Suprapubic skin (tissue), 4 donors: ENCODE measurements at regions not wholly inside any gene's neighbourhood (a gene's known extent, or its start where the extent isn't known, plus 50 kb on each side); places are given as distances from the start of the nearest gene placed in this dataset.

Experiments used
- DNase-seq, 2 donors: peaks; one replicate each; pipeline ENCODE4 v3.0.0-alpha.2; 2019; ENCODE audit warnings: low spot score in 2 of 2
- H3K27ac ChIP-seq: fragments of 200-600 bp; sonication (generic); one replicate; pipeline ENCODE4 v1.5.1; 2019
- H3K27me3 ChIP-seq: fragments of 200-600 bp; sonication (generic); one replicate; pipeline ENCODE4 v1.5.1; 2019
- H3K36me3 ChIP-seq: fragments of 200-600 bp; sonication (generic); one replicate; pipeline ENCODE4 v1.5.1; 2019
- H3K4me1 ChIP-seq: fragments of 200-600 bp; sonication (generic); one replicate; pipeline ENCODE4 v1.5.1; 2019
- H3K4me3 ChIP-seq: fragments of 200-600 bp; sonication (generic); one replicate; pipeline ENCODE4 v1.5.1; 2019; ENCODE audit warnings: mild to moderate bottlenecking
- H3K9me3 ChIP-seq: fragments of 200-600 bp; sonication (generic); one replicate; pipeline ENCODE4 v1.5.1; 2019
- CTCF ChIP-seq, 2 donors: fragments of 200-600 bp in 1 of 2; fragments of 450-650 bp in 1 of 2; sonication (generic) in 1 of 2; IDR thresholded peaks; one replicate each; pipeline ENCODE4 v1.5.1; 2016 to 2019; ENCODE audit warnings: antibody characterized with exemption in 2 of 2, mild to moderate bottlenecking in 1 of 2, moderate library complexity in 1 of 2
- EP300 ChIP-seq: sonication (generic); formaldehyde crosslinking; IDR thresholded peaks from one replicate; pipeline ENCODE4 v1.6.1; 2017; ENCODE audit warnings: antibody characterized with exemption
- POLR2A ChIP-seq, 2 donors: fragments of 450-650 bp; IDR thresholded peaks; one replicate each; pipeline ENCODE4 v1.6.1; 2017; ENCODE audit warnings: antibody characterized with exemption in 2 of 2, mild to moderate bottlenecking in 2 of 2, moderate library complexity in 2 of 2
- POLR2AphosphoS5 ChIP-seq, 3 donors: sonication (generic); formaldehyde crosslinking; IDR thresholded peaks; one replicate each; pipeline ENCODE4 v1.6.1; 2017; ENCODE audit warnings: antibody characterized with exemption in 3 of 3
- WGBS: methylation state at CpG from one replicate; pipeline ENCODE4 v1.1.5; 2018; 5-methylcytosine and 5-hydroxymethylcytosine counted together

- no peak for DNase-seq
- Histone ChIP-seq H3K27me3 (no peaks in the 10 kb centered on the region), H3K4me3 (no peak overlapping the region), H3K4me1 (no peaks in the 10 kb centered on the region), H3K27ac (no peak overlapping the region), H3K9me3 (peaks cover 4% of the 10 kb centered on the region), H3K36me3 (no peaks in the 10 kb centered on the region)
- TF ChIP-seq POLR2AphosphoS5 (IDR thresholded peaks at IDR 0.05) (no peak), CTCF (IDR thresholded peaks at IDR 0.05) (no peak), EP300 (no peak), POLR2A (IDR thresholded peaks at IDR 0.05) (no peak)
- 63% methylated on average over 5 of the region's 5 CpGs for WGBS
These were observed 803.2 kb downstream of the PLA2G4A start for GRCh38 chr1:187631984-187632383.

GRCh38 chr1:187634940-187635339, 806.2 kb downstream of the PLA2G4A start:
- H3K4me1 ChIP-seq, result no peaks in the 10 kb centered on the region
- WGBS, result 47% methylated on average over 1 of the region's 1 CpG

GRCh38 chr1:187638733-187639434, 810.1 kb downstream of the PLA2G4A start:
- TF ChIP-seq CTCF (IDR thresholded peaks at IDR 0.05) (no peak), EP300 (no peak), POLR2A (IDR thresholded peaks at IDR 0.05) (no peak)
- no peak overlapping the region for H3K27ac ChIP-seq
- H3K4me1 ChIP-seq, result no peaks in the 10 kb centered on the region
- DNase-seq, result no peak
- WGBS, result 93% methylated on average over 2 of the region's 2 CpGs
- no peaks in the 10 kb centered on the region for H3K36me3 ChIP-seq
- H3K27me3 ChIP-seq, result no peaks in the 10 kb centered on the region
- no peak overlapping the region for H3K4me3 ChIP-seq
- no peaks in the 10 kb centered on the region for H3K9me3 ChIP-seq

More at GRCh38 chr1:187634940-187635339, 806.2 kb downstream of the PLA2G4A start:
- Histone ChIP-seq H3K27me3 (no peaks in the 10 kb centered on the region), H3K36me3 (no peaks in the 10 kb centered on the region), H3K27ac (no peak overlapping the region), H3K9me3 (peaks cover 4% of the 10 kb centered on the region), H3K4me3 (no peak overlapping the region)
- DNase-seq, result no peak
- no peak for TF ChIP-seq POLR2AphosphoS5 (IDR thresholded peaks at IDR 0.05)
- no peak for TF ChIP-seq EP300
- TF ChIP-seq CTCF (IDR thresholded peaks at IDR 0.05), result no peak
- no peak for TF ChIP-seq POLR2A (IDR thresholded peaks at IDR 0.05)

GRCh38 chr1:187641015-187641414, 812.3 kb downstream of the PLA2G4A start:
- H3K27ac ChIP-seq, result no peak overlapping the region
- no peak for DNase-seq
- no peaks in the 10 kb centered on the region for H3K9me3 ChIP-seq
- H3K27me3 ChIP-seq, result no peaks in the 10 kb centered on the region
- WGBS, result 92% methylated on average over 5 of the region's 5 CpGs
- no peaks in the 10 kb centered on the region for H3K4me1 ChIP-seq
- no peaks in the 10 kb centered on the region for H3K36me3 ChIP-seq
- no peak overlapping the region for H3K4me3 ChIP-seq
- TF ChIP-seq CTCF (IDR thresholded peaks at IDR 0.05) (no peak), POLR2AphosphoS5 (IDR thresholded peaks at IDR 0.05) (no peak)

GRCh38 chr1:187641463-187641862, 812.7 kb downstream of the PLA2G4A start:
- no peaks in the 10 kb centered on the region for H3K4me1 ChIP-seq
- H3K27me3 ChIP-seq, result no peaks in the 10 kb centered on the region
- no peak overlapping the region for H3K4me3 ChIP-seq
- 77% methylated on average over 7 of the region's 7 CpGs for WGBS
- no peak for TF ChIP-seq POLR2AphosphoS5 (IDR thresholded peaks at IDR 0.05)
- no peak for DNase-seq
- H3K36me3 ChIP-seq, result no peaks in the 10 kb centered on the region
- H3K27ac ChIP-seq, result no peak overlapping the region
- H3K9me3 ChIP-seq, result no peaks in the 10 kb centered on the region

- no peaks in the 10 kb centered on the region for H3K9me3 ChIP-seq
- H3K27ac ChIP-seq, result no peak overlapping the region
- H3K36me3 ChIP-seq, result no peaks in the 10 kb centered on the region
- H3K27me3 ChIP-seq, result no peaks in the 10 kb centered on the region
- TF ChIP-seq POLR2A (IDR thresholded peaks at IDR 0.05) (no peak), EP300 (no peak), CTCF (IDR thresholded peaks at IDR 0.05) (no peak), POLR2AphosphoS5 (IDR thresholded peaks at IDR 0.05) (no peak)
- WGBS, result 65% methylated on average over 2 of the region's 2 CpGs
- no peak for DNase-seq
- no peaks in the 10 kb centered on the region for H3K4me1 ChIP-seq
- H3K4me3 ChIP-seq, result no peak overlapping the region
These were observed 813.2 kb downstream of the PLA2G4A start for GRCh38 chr1:187641907-187642306.
